Nephron progenitor cell (in vitro differentiated cells): ENCODE measurements at regions not wholly inside any gene's neighbourhood (a gene's known extent, or its start where the extent isn't known, plus 50 kb on each side); places are given as distances from the start of the nearest gene placed in this dataset.
A peak's percentile ranks its signal among the peaks of the same experiment; 100 is the strongest.

Experiments
- DNase-seq: peaks from one replicate; pipeline ENCODE4 v3.0.0; 2021
- H3K27ac Mint-ChIP-seq: 2 replicates; pipeline ENCODE4 v1.8.0; 2021; ENCODE audit warnings: mild to moderate bottlenecking, moderate library complexity, mixed read lengths
- H3K27me3 Mint-ChIP-seq: 2 replicates; pipeline ENCODE4 v1.8.0; 2021; ENCODE audit warnings: mild to moderate bottlenecking, low read depth, mixed read lengths; ENCODE audit not compliant: poor library complexity
- H3K36me3 Mint-ChIP-seq: 2 replicates; pipeline ENCODE4 v1.8.0; 2021; ENCODE audit warnings: low read depth, mixed read lengths
- H3K4me1 Mint-ChIP-seq: 2 replicates; pipeline ENCODE4 v1.8.0; 2021; ENCODE audit warnings: mixed read lengths
- H3K4me3 Mint-ChIP-seq: 2 replicates; pipeline ENCODE4 v1.8.0; 2021; ENCODE audit warnings: mild to moderate bottlenecking, moderate library complexity, mixed read lengths
- H3K9me3 Mint-ChIP-seq: 2 replicates; pipeline ENCODE4 v1.8.0; 2021; ENCODE audit warnings: mild to moderate bottlenecking, moderate library complexity, mixed read lengths
- TF ChIP-seq, protein P1 (sequence below): fragments of 200-600 bp; sonication (generic); IDR thresholded peaks from 2 replicates; pipeline ENCODE4 v1.5.0; 2021; ENCODE audit warnings: antibody characterized with exemption

DNA sequence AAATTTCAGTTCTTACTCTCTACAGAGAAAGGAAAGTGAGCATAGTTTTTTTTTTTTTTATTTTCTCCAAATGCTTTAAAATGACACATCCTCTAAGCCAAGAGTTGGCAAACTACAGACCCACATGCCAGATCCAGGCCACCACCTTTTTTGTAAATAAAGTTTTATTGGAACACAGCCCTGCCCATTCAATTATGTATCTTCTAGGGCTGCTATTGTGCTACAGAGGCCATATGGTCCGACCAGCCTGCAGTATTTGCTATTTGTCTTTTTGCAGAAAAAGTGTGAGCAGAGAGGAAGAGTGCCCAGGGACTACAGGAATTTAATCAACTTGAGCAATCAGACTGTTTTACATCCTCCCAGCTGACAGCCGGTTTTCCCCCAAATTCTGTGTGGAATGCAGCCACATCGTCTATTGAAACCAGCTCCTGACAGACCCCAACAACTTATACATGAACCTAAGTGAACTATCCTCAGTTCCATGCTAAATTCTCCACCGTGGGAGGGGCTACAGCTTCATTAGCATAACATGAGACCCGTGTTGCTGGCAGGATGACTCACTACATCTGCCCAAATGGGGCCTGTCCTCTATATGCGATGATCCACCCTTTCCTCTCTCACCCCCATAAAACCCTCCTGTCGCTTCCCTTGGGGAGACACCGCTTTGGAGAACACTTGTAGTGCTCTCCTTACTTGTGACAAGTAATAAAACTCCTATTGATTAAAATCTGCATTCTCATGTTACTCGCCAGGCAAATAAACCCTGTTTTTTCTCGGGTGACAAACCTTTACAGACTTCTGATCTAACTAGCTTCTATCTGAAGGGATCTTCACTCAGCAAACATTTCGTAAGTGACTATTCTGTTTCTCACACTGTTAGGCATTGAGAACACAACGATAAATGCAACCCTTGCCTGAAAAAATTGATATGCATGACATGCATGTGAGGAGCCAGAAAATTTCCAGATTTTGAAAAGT, 149.4 kb upstream of the HS3ST3A1 start:
- peaks cover 6% of the 10 kb centered on the region for H3K36me3 Mint-ChIP-seq
- H3K4me3 Mint-ChIP-seq, result peak overlapping the region; percentile 7
- peaks cover 45% of the 10 kb centered on the region for H3K4me1 Mint-ChIP-seq
- H3K27me3 Mint-ChIP-seq, result no peaks in the 10 kb centered on the region
- DNase-seq, result peak; percentile 5
- TF ChIP-seq, protein P1, sequence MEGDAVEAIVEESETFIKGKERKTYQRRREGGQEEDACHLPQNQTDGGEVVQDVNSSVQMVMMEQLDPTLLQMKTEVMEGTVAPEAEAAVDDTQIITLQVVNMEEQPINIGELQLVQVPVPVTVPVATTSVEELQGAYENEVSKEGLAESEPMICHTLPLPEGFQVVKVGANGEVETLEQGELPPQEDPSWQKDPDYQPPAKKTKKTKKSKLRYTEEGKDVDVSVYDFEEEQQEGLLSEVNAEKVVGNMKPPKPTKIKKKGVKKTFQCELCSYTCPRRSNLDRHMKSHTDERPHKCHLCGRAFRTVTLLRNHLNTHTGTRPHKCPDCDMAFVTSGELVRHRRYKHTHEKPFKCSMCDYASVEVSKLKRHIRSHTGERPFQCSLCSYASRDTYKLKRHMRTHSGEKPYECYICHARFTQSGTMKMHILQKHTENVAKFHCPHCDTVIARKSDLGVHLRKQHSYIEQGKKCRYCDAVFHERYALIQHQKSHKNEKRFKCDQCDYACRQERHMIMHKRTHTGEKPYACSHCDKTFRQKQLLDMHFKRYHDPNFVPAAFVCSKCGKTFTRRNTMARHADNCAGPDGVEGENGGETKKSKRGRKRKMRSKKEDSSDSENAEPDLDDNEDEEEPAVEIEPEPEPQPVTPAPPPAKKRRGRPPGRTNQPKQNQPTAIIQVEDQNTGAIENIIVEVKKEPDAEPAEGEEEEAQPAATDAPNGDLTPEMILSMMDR, result no peak
- peak overlapping the region; percentile 50 for H3K27ac Mint-ChIP-seq
- peaks cover 7% of the 10 kb centered on the region for H3K9me3 Mint-ChIP-seq

DNA sequence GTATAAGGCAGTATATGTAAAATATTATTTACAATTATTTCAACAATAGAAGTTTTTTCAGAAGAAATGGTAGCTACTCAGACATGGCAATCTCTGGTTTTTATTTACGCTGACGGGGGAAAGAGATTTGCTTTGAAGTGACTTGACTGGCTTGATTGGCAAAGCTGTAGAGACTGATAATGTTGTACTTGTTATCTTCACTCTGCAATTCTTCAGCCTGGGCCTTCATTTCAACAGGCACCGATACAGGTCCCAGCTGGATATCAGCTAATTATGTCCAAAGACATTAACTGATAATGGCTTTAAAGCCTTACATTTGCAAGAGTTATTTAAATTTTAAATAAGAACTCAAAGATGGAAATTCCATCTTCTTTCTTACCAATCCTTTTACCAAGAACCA, 151.4 kb upstream of the HS3ST3A1 start:
- Mint-ChIP-seq H3K4me3 (no peak overlapping the region), H3K27ac (no peak overlapping the region), H3K4me1 (peaks cover 44% of the 10 kb centered on the region), H3K27me3 (no peaks in the 10 kb centered on the region), H3K36me3 (peaks cover 6% of the 10 kb centered on the region), H3K9me3 (peaks cover 7% of the 10 kb centered on the region)
- DNase-seq, result no peak
- TF ChIP-seq, protein P1, result no peak

DNA sequence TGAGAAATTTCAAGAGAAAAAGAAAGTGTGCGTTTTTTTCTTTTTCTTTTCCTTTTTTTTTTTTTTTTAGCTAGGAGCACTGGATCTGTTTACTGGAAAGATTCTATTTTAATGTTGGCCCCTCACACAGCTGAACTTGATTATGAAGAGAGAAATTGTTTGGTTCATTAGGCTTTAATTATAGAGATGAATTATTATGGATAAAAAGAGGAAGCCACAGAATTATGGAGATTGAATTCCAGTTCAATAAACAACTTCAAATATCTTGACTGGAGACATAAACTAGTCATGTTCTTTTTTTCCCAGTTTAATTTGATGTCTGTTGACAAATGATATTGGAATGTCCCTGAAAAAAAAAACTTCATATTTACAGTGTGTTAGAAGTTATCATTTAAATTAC, 152.0 kb upstream of the HS3ST3A1 start:
- H3K4me3 Mint-ChIP-seq, result no peak overlapping the region
- H3K36me3 Mint-ChIP-seq, result peaks cover 5% of the 10 kb centered on the region
- H3K27me3 Mint-ChIP-seq, result no peaks in the 10 kb centered on the region
- TF ChIP-seq, protein P1, result no peak
- no peak for DNase-seq
- H3K9me3 Mint-ChIP-seq, result peaks cover 5% of the 10 kb centered on the region
- H3K4me1 Mint-ChIP-seq, result peaks cover 43% of the 10 kb centered on the region
- no peak overlapping the region for H3K27ac Mint-ChIP-seq

DNA sequence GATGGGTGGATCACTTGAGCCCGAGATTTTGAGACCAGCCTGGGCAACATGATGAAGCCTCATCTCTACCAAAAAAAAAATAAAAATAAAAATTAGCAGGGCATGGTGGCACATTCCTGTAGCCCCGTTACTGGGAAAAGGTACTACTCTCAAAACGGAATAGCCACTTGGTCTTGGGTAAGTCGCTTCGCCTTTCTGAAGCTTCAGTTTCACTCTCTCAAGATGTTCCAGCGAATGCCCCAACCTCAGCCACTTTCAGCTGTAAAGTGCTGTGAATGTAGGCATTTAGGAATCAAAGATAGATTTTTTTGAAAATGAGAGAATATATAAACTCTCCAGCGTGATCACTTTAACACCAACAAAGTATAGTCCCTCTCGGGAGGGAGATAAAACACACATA, 154.1 kb upstream of the HS3ST3A1 start:
- TF ChIP-seq, protein P1, result no peak
- H3K9me3 Mint-ChIP-seq, result no peaks in the 10 kb centered on the region
- peak overlapping the region; percentile 62 for H3K27ac Mint-ChIP-seq
- H3K4me3 Mint-ChIP-seq, result no peak overlapping the region
- H3K27me3 Mint-ChIP-seq, result peaks cover 3% of the 10 kb centered on the region
- H3K36me3 Mint-ChIP-seq, result no peaks in the 10 kb centered on the region
- H3K4me1 Mint-ChIP-seq, result peaks cover 22% of the 10 kb centered on the region
- DNase-seq, result no peak

DNA sequence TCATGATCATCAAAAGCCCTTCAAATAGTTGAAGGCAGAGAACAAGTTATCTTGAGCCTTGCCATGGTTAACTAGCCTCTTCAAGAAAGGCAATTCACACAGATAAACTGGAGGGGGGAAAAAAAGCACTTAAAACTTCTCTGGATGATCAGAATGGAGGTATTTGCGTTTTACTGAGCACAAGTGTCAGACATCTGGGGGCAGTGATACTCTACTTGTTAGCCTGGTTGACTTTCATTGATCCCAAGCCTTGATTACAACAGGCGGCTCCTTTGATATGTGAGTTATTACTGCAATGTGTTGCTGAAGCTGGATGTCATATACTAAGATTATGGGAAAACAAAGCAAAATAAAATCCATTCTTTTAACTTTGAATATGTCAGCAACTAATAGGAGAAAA, 155.0 kb upstream of the HS3ST3A1 start:
- H3K4me3 Mint-ChIP-seq, result no peak overlapping the region
- DNase-seq, result no peak
- no peaks in the 10 kb centered on the region for H3K9me3 Mint-ChIP-seq
- H3K4me1 Mint-ChIP-seq, result peaks cover 13% of the 10 kb centered on the region
- H3K27ac Mint-ChIP-seq, result no peak overlapping the region
- H3K36me3 Mint-ChIP-seq, result no peaks in the 10 kb centered on the region
- TF ChIP-seq, protein P1, result no peak
- H3K27me3 Mint-ChIP-seq, result peaks cover 3% of the 10 kb centered on the region

DNA sequence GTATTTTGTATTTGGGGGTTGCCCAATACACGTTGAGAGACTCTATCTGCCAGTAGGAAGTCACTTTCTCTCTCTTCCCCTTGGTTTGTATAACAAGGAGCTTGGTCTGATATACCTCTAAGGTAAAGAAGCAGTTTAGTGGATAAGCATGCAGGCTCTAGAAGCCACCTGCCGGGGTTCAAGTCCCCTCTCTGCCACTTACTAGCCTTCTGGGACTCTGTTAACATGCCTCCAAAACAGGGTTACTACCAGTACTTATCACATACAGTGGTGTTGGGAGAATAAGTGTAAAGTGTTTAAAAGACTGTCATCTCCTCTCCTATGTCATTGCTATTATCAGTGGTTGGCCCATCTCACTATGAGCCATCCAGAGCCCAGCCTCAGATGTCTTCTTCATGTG, 156.1 kb upstream of the HS3ST3A1 start:
- no peak overlapping the region for H3K27ac Mint-ChIP-seq
- H3K9me3 Mint-ChIP-seq, result no peaks in the 10 kb centered on the region
- no peak for DNase-seq

More for the DNA sequence above, 156.1 kb upstream of the HS3ST3A1 start:
- H3K36me3 Mint-ChIP-seq, result no peaks in the 10 kb centered on the region
- peaks cover 3% of the 10 kb centered on the region for H3K27me3 Mint-ChIP-seq
- peaks cover 13% of the 10 kb centered on the region for H3K4me1 Mint-ChIP-seq
- TF ChIP-seq, protein P1, result no peak
- no peak overlapping the region for H3K4me3 Mint-ChIP-seq
